SJCRH30 (cell line): ENCODE measurements at regions not wholly inside any gene's neighbourhood (a gene's known extent, or its start where the extent isn't known, plus 50 kb on each side); places are given as distances from the start of the nearest gene placed in this dataset.

ENCODE experiments used
- DNase-seq, 2 experiments: peaks; one replicate each; pipeline ENCODE4 v3.0.0-alpha.2; 2015 to 2020
- H3K27ac ChIP-seq: fragments of 250-450 bp; sonication (Bioruptor Pico); 2 replicates; pipeline ENCODE4 v1.5.1; 2020; ENCODE audit warnings: mild to moderate bottlenecking, moderate library complexity
- H3K27me3 ChIP-seq: fragments of 250-450 bp; sonication (Bioruptor Pico); 2 replicates; pipeline ENCODE4 v1.5.1; 2020; ENCODE audit warnings: mild to moderate bottlenecking, moderate library complexity
- H3K36me3 ChIP-seq: fragments of 250-450 bp; sonication (Bioruptor Pico); 2 replicates; pipeline ENCODE4 v1.5.1; 2020; ENCODE audit warnings: mild to moderate bottlenecking, moderate library complexity
- H3K4me1 ChIP-seq: fragments of 250-450 bp; sonication (Bioruptor Pico); 2 replicates; pipeline ENCODE4 v1.5.1; 2020; ENCODE audit warnings: mild to moderate bottlenecking, moderate library complexity
- H3K4me3 ChIP-seq: fragments of 250-450 bp; sonication (Bioruptor Pico); 2 replicates; pipeline ENCODE4 v1.5.1; 2020; ENCODE audit warnings: mild to moderate bottlenecking, moderate library complexity
- H3K9me3 ChIP-seq: fragments of 250-450 bp; sonication (Bioruptor Pico); replicated peaks from 2 replicates; pipeline ENCODE4 v1.5.1; 2020; ENCODE audit warnings: mild to moderate bottlenecking, moderate library complexity

- H3K36me3 ChIP-seq: no peaks in the 10 kb centered on the region
- peaks cover 25% of the 10 kb centered on the region for H3K4me1 ChIP-seq
- H3K9me3 ChIP-seq: no peaks in the 10 kb centered on the region
- H3K27ac ChIP-seq: no peak overlapping the region
- H3K4me3 ChIP-seq: no peak overlapping the region
- no peak for DNase-seq
- no peaks in the 10 kb centered on the region for H3K27me3 ChIP-seq
Observed at GRCh38 chr5:52709167-52709925, 78.4 kb upstream of the ITGA1 start.

- Histone ChIP-seq H3K27me3 (no peaks in the 10 kb centered on the region), H3K27ac (no peak overlapping the region), H3K4me3 (no peak overlapping the region), H3K4me1 (peaks cover 21% of the 10 kb centered on the region), H3K36me3 (no peaks in the 10 kb centered on the region), H3K9me3 (no peaks in the 10 kb centered on the region)
- no peak for DNase-seq
Observed at GRCh38 chr5:52710310-52710971, 77.3 kb upstream of the ITGA1 start.

- Histone ChIP-seq H3K4me1 (peaks cover 17% of the 10 kb centered on the region), H3K27me3 (no peaks in the 10 kb centered on the region), H3K36me3 (no peaks in the 10 kb centered on the region), H3K27ac (no peak overlapping the region), H3K4me3 (no peak overlapping the region), H3K9me3 (no peaks in the 10 kb centered on the region)
- DNase-seq: no peak
Observed at GRCh38 chr5:52710972-52711596, 76.6 kb upstream of the ITGA1 start.

- H3K27me3 ChIP-seq: no peaks in the 10 kb centered on the region
- H3K27ac ChIP-seq: no peak overlapping the region
- DNase-seq: no peak
- H3K4me3 ChIP-seq: no peak overlapping the region
- no peaks in the 10 kb centered on the region for H3K9me3 ChIP-seq
- peaks cover 17% of the 10 kb centered on the region; the same call in 1 of the 2 replicates for H3K4me1 ChIP-seq
- no peaks in the 10 kb centered on the region for H3K36me3 ChIP-seq
Observed at GRCh38 chr5:52712354-52712753, 75.4 kb upstream of the ITGA1 start.

GRCh38 chr5:52725065-52725746 is 62.5 kb upstream of the ITGA1 start:
- Histone ChIP-seq H3K36me3 (no peaks in the 10 kb centered on the region), H3K9me3 (no peaks in the 10 kb centered on the region), H3K4me1 (no peaks in the 10 kb centered on the region), H3K27me3 (no peaks in the 10 kb centered on the region), H3K4me3 (no peak overlapping the region), H3K27ac (no peak overlapping the region)
- DNase-seq: no peak

- no peak overlapping the region for H3K4me3 ChIP-seq
- H3K27me3 ChIP-seq: no peaks in the 10 kb centered on the region
- DNase-seq: peak in 1 of 2 experiments; percentile 14
- no peak overlapping the region for H3K27ac ChIP-seq
- H3K4me1 ChIP-seq: no peaks in the 10 kb centered on the region
- no peaks in the 10 kb centered on the region for H3K9me3 ChIP-seq
- H3K36me3 ChIP-seq: no peaks in the 10 kb centered on the region
Observed at GRCh38 chr5:52725808-52726207, 61.9 kb upstream of the ITGA1 start.

- H3K27ac ChIP-seq: no peak overlapping the region
- DNase-seq: no peak
- no peaks in the 10 kb centered on the region for H3K9me3 ChIP-seq
- H3K4me3 ChIP-seq: no peak overlapping the region
- no peaks in the 10 kb centered on the region for H3K36me3 ChIP-seq
- H3K4me1 ChIP-seq: no peaks in the 10 kb centered on the region
- no peaks in the 10 kb centered on the region for H3K27me3 ChIP-seq
Observed at GRCh38 chr5:52727020-52727419, 60.7 kb upstream of the ITGA1 start.

GRCh38 chr5:52727576-52727975 is 60.1 kb upstream of the ITGA1 start:
- Histone ChIP-seq H3K36me3 (no peaks in the 10 kb centered on the region), H3K27ac (no peak overlapping the region), H3K4me1 (no peaks in the 10 kb centered on the region), H3K4me3 (no peak overlapping the region), H3K9me3 (no peaks in the 10 kb centered on the region), H3K27me3 (no peaks in the 10 kb centered on the region)
- DNase-seq: peak in 1 of 2 experiments; percentile 31

- no peak for DNase-seq
- no peaks in the 10 kb centered on the region for H3K9me3 ChIP-seq
- no peak overlapping the region for H3K4me3 ChIP-seq
- no peaks in the 10 kb centered on the region for H3K4me1 ChIP-seq
- no peak overlapping the region for H3K27ac ChIP-seq
- no peaks in the 10 kb centered on the region for H3K27me3 ChIP-seq
- no peaks in the 10 kb centered on the region for H3K36me3 ChIP-seq
Observed at GRCh38 chr5:52728224-52728623, 59.5 kb upstream of the ITGA1 start.

- H3K4me1 ChIP-seq: no peaks in the 10 kb centered on the region
- no peaks in the 10 kb centered on the region for H3K27me3 ChIP-seq
- H3K27ac ChIP-seq: no peak overlapping the region
- no peaks in the 10 kb centered on the region for H3K36me3 ChIP-seq
- no peak overlapping the region for H3K4me3 ChIP-seq
- DNase-seq: no peak
- no peaks in the 10 kb centered on the region for H3K9me3 ChIP-seq
Observed at GRCh38 chr5:52728686-52729085, 59.0 kb upstream of the ITGA1 start.

- Histone ChIP-seq H3K36me3 (no peaks in the 10 kb centered on the region), H3K27ac (no peak overlapping the region), H3K4me1 (no peaks in the 10 kb centered on the region), H3K9me3 (no peaks in the 10 kb centered on the region), H3K4me3 (no peak overlapping the region), H3K27me3 (no peaks in the 10 kb centered on the region)
- DNase-seq: no peak
Observed at GRCh38 chr5:52731274-52732027, 56.3 kb upstream of the ITGA1 start.

GRCh38 chr5:52734557-52734956 is 53.2 kb upstream of the ITGA1 start:
- H3K9me3 ChIP-seq: no peaks in the 10 kb centered on the region; the same call in none of the 2 replicates
- no peak overlapping the region for H3K27ac ChIP-seq
- H3K4me1 ChIP-seq: peaks cover 7% of the 10 kb centered on the region; the same call in 1 of the 2 replicates
- no peaks in the 10 kb centered on the region for H3K27me3 ChIP-seq
- no peaks in the 10 kb centered on the region for H3K36me3 ChIP-seq
- DNase-seq: no peak
- no peak overlapping the region for H3K4me3 ChIP-seq

- H3K27me3 ChIP-seq: no peaks in the 10 kb centered on the region
- H3K36me3 ChIP-seq: no peaks in the 10 kb centered on the region
- H3K4me1 ChIP-seq: peaks cover 10% of the 10 kb centered on the region
- no peak for DNase-seq
- H3K4me3 ChIP-seq: no peak overlapping the region
- no peak overlapping the region for H3K27ac ChIP-seq
- no peaks in the 10 kb centered on the region; the same call in none of the 2 replicates for H3K9me3 ChIP-seq
Observed at GRCh38 chr5:52735139-52735538, 52.6 kb upstream of the ITGA1 start.
